SK-N-SH treated with all-trans-retinoic acid at 6 μM for 48 hours (cell line): ENCODE measurements at regions not wholly inside any gene's neighbourhood (a gene's known extent, or its start where the extent isn't known, plus 50 kb on each side); places are given as distances from the start of the nearest gene placed in this dataset.
"Not testable (repeated sequence)": the region's sequence is repeated elsewhere in the genome, so short reads cannot be mapped to it uniquely, and the experiment has no call there.

ENCODE experiments used
- GLIS3 ChIP-seq: fragments of 250-450 bp; sonication (Bioruptor Pico); IDR thresholded peaks from 2 replicates; pipeline ENCODE4 v1.5.0; 2020; ENCODE audit warnings: mild to moderate bottlenecking, moderate library complexity
- ZC3H10 ChIP-seq: fragments of 250-450 bp; sonication (Bioruptor Pico); IDR thresholded peaks from 2 replicates; pipeline ENCODE4 v1.5.1; 2021; ENCODE audit warnings: mild to moderate bottlenecking, moderate library complexity
- ZNF70 ChIP-seq: fragments of 450-650 bp; formaldehyde crosslinking; IDR thresholded peaks from 2 replicates; pipeline ENCODE4 v1.5.0; 2020; ENCODE audit warnings: mild to moderate bottlenecking, moderate library complexity
- ZNF8 ChIP-seq: fragments of 450-650 bp; formaldehyde crosslinking; IDR thresholded peaks from 2 replicates; pipeline ENCODE4 v1.5.0; 2020; ENCODE audit warnings: mild to moderate bottlenecking, moderate library complexity
- TF ChIP-seq, protein P1 (sequence below): fragments of 250-450 bp; sonication (Bioruptor Pico); IDR thresholded peaks from 2 replicates; pipeline ENCODE4 v1.5.1; 2020; ENCODE audit warnings: low read depth, mild to moderate bottlenecking, moderate library complexity

DNA sequence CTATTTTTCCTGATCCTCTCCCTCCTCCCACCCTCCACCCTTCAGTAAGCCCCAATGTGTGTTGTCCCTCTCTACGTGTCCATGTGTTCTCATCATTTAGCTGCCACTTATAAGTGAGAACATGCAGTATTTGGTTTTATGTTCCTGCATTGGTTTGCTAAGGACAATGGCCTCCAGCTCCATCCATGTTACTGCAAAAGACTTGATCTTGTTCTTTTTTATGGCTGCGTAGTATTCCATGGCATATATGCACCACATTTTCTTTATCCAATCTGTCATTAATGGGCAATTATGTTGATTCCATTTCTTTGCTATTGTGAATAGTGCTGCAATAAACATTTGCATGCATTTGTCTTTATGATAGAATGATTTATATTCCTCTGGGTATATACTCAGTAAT is 63.6 kb upstream of the MBOAT1 start:
- not testable (repeated sequence) for TF ChIP-seq ZNF70 (CRISPR knock-in tag); ZNF8 (CRISPR knock-in tag); GLIS3 (CRISPR knock-in tag); ZC3H10
- TF ChIP-seq, protein P1, sequence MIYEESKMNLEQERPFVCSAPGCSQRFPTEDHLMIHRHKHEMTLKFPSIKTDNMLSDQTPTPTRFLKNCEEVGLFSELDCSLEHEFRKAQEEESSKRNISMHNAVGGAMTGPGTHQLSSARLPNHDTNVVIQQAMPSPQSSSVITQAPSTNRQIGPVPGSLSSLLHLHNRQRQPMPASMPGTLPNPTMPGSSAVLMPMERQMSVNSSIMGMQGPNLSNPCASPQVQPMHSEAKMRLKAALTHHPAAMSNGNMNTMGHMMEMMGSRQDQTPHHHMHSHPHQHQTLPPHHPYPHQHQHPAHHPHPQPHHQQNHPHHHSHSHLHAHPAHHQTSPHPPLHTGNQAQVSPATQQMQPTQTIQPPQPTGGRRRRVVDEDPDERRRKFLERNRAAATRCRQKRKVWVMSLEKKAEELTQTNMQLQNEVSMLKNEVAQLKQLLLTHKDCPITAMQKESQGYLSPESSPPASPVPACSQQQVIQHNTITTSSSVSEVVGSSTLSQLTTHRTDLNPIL, result not testable (repeated sequence)
